Stimulated activated CD4-positive, alpha-beta T cell treated with anti-CD3 and anti-CD28 coated beads, Interleukin-4, amount 100 ng/mL, for 24 hours (primary cell): ENCODE measurements at regions not wholly inside any gene's neighbourhood (a gene's known extent, or its start where the extent isn't known, plus 50 kb on each side); places are given as distances from the start of the nearest gene placed in this dataset.
"Not testable (repeated sequence)": the region's sequence is repeated elsewhere in the genome, so short reads cannot be mapped to it uniquely, and the experiment has no call there.

Source experiments
- DNase-seq: peaks from one replicate; pipeline ENCODE4 v3.0.0-alpha.2; 2020

GRCh38 chr18:75723521-75724340, 296.2 kb upstream of the SMIM21 start:
- DNase-seq: no peak

DNA sequence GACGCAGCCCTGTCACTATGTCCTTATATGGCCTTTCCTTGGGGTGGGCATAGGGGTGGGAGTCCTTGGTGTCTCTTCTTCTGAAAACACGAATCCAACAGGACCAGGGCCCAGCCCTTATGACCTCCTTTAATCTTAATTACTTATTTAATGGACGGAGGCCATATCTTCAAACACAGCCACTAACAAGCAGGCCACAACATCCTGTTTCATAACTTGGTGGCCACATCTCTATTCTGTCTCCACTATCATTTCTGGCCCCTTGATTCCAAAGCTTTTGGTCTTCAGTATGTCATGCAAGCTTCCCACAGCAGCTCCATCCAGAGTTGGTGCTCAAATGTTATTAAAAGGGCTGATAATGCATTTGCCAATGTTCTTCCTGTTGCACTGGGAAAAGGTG, 287.3 kb upstream of the SMIM21 start:
- no peak for DNase-seq

GRCh38 chr18:75712124-75712867, 284.8 kb upstream of the SMIM21 start:
- DNase-seq: not testable (repeated sequence)

DNA sequence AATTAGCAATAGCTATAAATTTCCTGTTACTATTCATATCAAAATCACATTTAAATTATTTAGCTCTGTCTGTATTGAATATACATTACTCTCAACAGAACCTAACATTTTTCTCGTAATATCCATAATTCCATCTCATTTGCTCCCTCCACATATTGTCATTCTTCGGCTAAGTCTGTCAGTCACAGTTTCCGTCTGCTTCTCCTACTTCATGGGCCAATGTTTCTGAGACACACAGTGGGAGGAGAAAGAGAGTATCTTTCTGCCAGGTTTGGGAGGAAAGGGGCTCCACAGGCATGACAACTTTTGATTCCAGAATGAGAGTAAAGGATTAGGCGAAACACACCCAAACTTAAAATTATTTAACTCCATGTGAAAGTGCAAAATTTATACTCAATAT, 273.1 kb upstream of the SMIM21 start:
- DNase-seq: no peak

DNA sequence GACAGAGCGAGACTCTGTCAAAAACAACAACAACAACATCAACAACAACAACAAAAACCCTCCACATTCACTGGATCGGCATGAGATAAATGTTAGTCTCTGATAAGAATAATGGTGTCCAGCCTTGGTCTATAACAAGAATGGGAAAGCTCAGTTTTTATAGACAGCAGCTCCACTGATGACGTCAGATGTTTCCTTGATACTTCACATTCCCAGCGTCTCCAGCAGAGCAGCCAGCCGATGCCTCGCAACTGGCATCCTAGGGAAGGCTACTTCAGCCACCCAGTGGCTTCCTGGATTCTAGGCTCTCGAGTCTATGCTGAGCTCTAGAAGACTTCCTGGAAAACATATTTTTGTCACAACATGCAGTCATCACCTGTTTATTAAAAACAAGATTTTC, 271.4 kb upstream of the SMIM21 start:
- DNase-seq: no peak

DNA sequence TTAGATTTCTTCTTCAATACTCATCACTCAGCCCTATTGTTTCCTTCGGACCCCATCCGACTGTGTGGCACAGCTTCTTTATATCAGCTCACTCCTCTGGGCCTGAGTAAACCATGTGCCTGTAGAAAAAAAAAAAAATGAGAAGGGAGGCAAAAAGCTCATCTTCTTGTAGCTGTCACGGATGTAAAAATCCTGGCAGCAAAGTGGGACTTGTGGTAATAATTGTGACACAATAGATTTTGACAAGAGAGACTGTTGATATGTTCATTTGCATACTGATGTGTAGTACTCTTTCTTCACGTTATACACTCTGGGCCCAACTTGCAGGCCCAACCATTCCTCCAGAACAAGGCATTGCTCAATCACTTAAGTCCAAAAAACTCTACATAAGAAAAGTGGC, 270.0 kb upstream of the SMIM21 start:
- DNase-seq: no peak

- DNase-seq: no peak
Observed at GRCh38 chr18:75696391-75696790, 268.9 kb upstream of the SMIM21 start.

GRCh38 chr18:75694292-75694691, 266.8 kb upstream of the SMIM21 start:
- DNase-seq: no peak

- no peak for DNase-seq
Observed at GRCh38 chr18:75691483-75691882, 264.0 kb upstream of the SMIM21 start.

DNA sequence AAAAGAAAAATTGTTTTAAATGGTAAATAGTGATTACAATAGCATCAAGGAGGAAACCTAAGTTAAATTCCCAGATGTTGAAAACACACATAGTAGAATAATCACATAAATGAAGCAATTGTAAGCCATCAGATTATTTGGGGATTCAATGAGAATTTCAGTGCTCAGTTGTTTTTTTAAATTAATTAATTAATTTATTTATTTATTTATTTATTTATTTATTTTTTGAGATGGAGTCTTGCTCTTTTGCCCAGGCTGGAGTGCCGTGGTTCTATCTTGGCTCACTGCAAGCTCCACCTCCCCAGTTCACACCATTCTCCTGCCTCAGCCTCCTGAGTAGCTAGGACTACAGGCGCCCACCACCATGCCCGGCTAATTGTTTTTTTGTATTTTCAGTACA, 262.8 kb upstream of the SMIM21 start:
- DNase-seq: not testable (repeated sequence)

GRCh38 chr18:75687626-75688025, 260.1 kb upstream of the SMIM21 start:
- DNase-seq: no peak

- DNase-seq: no peak
Observed at GRCh38 chr18:75683426-75683825, 255.9 kb upstream of the SMIM21 start.

- DNase-seq: no peak
Observed at GRCh38 chr18:75681538-75682115, 254.1 kb upstream of the SMIM21 start.

DNA sequence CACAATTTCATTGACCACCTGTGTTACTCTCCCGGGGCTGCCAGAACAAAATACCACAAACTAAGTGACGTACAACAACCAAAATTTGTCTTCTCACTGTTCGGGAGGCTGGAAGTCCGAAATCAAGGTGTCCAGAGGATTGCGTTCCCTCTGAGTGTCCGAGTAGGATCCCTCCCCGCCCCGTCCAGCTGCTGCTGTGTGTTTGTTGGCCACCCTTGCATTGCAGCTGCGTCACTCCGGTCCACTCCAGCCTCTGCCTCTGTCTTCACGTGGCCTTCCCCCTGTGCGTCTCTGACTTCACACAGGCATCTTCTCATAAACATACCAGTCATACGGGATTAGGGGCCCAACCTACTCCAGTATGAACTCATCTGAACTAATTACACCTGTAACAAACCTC, 251.8 kb upstream of the SMIM21 start:
- no peak for DNase-seq

GRCh38 chr18:75678627-75679026, 251.1 kb upstream of the SMIM21 start:
- DNase-seq: no peak

DNA sequence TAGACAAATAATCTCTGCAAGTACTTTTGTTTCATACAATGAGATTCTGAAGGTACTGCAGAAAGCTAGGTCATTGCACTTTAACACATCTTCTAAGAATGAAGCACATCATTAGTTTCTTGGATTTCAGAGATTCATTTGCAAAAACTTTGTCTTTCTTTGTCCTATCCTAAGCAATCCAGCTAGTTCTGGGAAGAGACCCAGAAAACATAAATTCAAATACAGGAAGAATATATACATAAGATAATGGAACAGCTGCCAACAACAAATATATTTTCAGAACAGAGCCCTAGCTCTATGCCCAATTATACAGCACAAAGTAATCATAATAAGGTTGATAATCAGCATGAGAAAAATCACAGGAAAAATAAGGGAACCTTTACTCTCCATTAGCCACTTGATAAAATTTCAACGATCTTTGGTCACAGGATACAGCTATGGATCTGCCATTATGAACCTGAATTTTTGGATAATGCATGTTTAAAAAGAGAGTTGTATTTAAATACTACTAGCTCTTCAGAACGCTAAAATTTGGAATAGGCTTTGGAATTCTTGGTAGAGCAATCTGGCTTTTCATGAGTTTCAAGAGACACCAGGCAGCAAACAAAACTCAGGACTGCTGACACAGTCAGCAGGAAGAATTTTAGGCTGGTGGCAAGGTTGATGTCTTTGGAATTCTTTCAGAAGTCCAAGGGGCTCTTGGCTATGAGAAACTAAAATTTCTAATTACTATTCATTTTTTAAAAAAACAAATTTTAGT, 250.4 kb upstream of the SMIM21 start:
- DNase-seq: no peak

GRCh38 chr18:75660932-75661331, 233.4 kb upstream of the SMIM21 start:
- no peak for DNase-seq

DNA sequence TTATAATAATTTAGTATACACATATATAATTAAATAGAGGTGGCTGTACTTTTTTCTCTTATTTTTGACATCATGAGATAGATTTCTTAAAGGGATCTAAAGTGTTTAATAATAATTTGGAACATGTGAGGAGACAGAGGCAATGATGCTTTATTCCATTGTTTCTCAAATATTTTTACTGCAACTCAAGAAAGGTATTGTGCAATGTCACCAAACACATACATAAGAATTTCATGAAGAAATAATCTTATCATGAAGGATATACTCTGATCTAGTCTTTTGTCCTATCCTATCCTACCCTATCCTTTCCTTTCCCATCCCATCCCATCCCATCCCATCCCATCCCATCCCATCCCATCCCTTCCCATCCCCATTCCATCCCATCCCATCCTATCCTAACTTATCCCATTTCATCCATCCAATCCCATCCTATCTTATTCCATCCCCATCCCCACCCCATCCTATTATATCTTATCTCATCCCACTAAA, 232.1 kb upstream of the SMIM21 start:
- no peak for DNase-seq

DNA sequence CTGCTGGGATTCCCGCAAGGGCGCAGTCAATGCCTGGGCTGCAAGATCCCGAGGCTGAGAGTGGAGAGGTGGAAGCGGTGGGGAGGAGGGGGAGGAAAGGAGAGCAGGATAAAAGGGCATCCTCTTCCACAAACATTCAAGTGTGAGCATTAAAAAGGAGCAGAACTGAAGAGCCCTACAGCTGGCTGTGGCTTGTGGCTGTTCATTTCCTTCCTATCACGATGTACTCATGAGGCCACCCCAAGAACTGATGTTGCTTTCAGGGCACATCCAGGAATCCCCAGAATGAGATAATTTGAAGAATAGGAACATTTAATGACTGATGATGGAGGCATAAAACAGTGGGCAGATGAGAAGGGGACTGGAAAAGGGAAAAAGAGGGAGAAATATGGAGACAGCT, 230.8 kb upstream of the SMIM21 start:
- no peak for DNase-seq

GRCh38 chr18:75656563-75657247, 229.2 kb upstream of the SMIM21 start:
- DNase-seq: no peak

DNA sequence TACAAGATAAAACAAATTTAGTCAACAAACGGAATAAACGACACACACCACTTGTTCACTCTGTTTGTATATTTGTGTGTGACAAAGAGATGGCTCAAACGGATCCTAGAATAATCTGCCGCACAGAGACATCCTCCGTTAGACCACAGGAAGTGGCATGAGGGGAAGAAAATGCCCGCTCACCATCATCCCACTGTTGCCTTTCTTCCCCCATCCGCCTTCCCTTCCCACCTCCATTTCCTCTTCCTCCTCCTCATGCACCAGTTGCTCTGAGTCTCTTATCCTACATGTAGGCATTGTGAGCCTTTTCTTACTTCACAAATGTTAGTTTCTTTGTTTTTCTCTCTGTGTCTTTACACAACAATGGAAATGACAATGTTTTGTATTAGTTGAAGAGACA, 228.5 kb upstream of the SMIM21 start:
- DNase-seq: no peak
